IMR-90 (cell line): ENCODE measurements at regions not wholly inside any gene's neighbourhood (a gene's known extent, or its start where the extent isn't known, plus 50 kb on each side); places are given as distances from the start of the nearest gene placed in this dataset.

Experiments
- ATAC-seq: fragments of 200-7000 bp; cut with Tn5 transposase; 2 replicates; pipeline ENCODE4 v1.9.1; 2020; ENCODE audit warnings: low read depth, mild to moderate bottlenecking, moderate library complexity
- BruUV-seq: library from RNA; stranded (reverse); fragments of 400-500 nt; replicated peaks from 2 replicates; lab custom pipeline; 2021; lab: Mats Ljungman, UMichigan
- CTCF ChIA-PET: fragments of 300-600 bp; formaldehyde crosslinking; extraction: SDS; loops from one replicate; lab custom pipeline; 2021; ENCODE audit warnings: antibody characterized with exemption; lab: Yijun Ruan, JAX
- POLR2A ChIA-PET: fragments of 300-600 bp; sonication (Branson Sonifier 250); formaldehyde crosslinking; loops from one replicate; lab custom pipeline; 2022; ENCODE audit warnings: antibody characterized with exemption; ENCODE audit not compliant: unreplicated experiment; lab: Charles Lee
- DNase-seq: peaks from one replicate; pipeline ENCODE4 v3.0.0; 2013
- H2AFZ ChIP-seq: replicated peaks from 2 replicates; pipeline ENCODE3; 2013; ENCODE audit warnings: low read length, mild to moderate bottlenecking; ENCODE audit not compliant: poor library complexity
- H2AK5ac ChIP-seq: 2 replicates; pipeline ENCODE4 v1.6.1; 2013; ENCODE audit warnings: low read depth, low read length, inconsistent platforms
- H2AK9ac ChIP-seq: replicated peaks from 2 replicates; pipeline ENCODE3; 2013; ENCODE audit warnings: mild to moderate bottlenecking, low read depth, low read length, moderate library complexity; ENCODE audit not compliant: poor library complexity
- H2BK120ac ChIP-seq: 2 replicates; pipeline ENCODE4 v1.6.1; 2013; ENCODE audit warnings: low read depth, low read length, inconsistent platforms
- H2BK15ac ChIP-seq: 3 replicates; pipeline ENCODE4 v1.6.1; 2013; ENCODE audit warnings: low read depth, low read length, inconsistent platforms
- H2BK20ac ChIP-seq: 2 replicates; pipeline ENCODE4 v1.6.1; 2013; ENCODE audit warnings: low read depth, mild to moderate bottlenecking, inconsistent platforms, low read length, moderate library complexity
- H2BK5ac ChIP-seq: 2 replicates; pipeline ENCODE4 v1.6.1; 2013; ENCODE audit warnings: mild to moderate bottlenecking, low read depth, low read length, inconsistent platforms; ENCODE audit not compliant: poor library complexity, severe bottlenecking
- H3K14ac ChIP-seq: replicated peaks from 2 replicates; pipeline ENCODE4 v1.6.1; 2013; ENCODE audit warnings: low read depth, low read length, inconsistent platforms
- H3K18ac ChIP-seq: 2 replicates; pipeline ENCODE4 v1.6.1; 2013; ENCODE audit warnings: low read depth, low read length, control low read depth
- H3K23ac ChIP-seq: 2 replicates; pipeline ENCODE4 v1.6.1; 2013; ENCODE audit warnings: low read depth, low read length, inconsistent platforms
- H3K27ac ChIP-seq: 2 replicates; pipeline ENCODE4 v1.5.1; 2013; ENCODE audit warnings: mild to moderate bottlenecking, control low read depth, low read length; ENCODE audit not compliant: insufficient read depth
- H3K27me3 ChIP-seq: 2 replicates; pipeline ENCODE4 v1.6.1; 2013; ENCODE audit warnings: low read length; ENCODE audit not compliant: control insufficient read depth, insufficient read depth
- H3K36me3 ChIP-seq: 2 replicates; pipeline ENCODE4 v1.6.1; 2013; ENCODE audit warnings: low read length, mixed read lengths; ENCODE audit not compliant: control insufficient read depth, insufficient read depth
- H3K4ac ChIP-seq: 2 replicates; pipeline ENCODE4 v1.6.1; 2013; ENCODE audit warnings: low read depth, low read length, inconsistent platforms
- H3K4me1 ChIP-seq: 2 replicates; pipeline ENCODE4 v1.6.1; 2013; ENCODE audit warnings: low read length, mixed read lengths; ENCODE audit not compliant: control insufficient read depth, insufficient read depth
- H3K4me2 ChIP-seq: 2 replicates; pipeline ENCODE4 v1.6.1; 2013; ENCODE audit warnings: low read depth, mild to moderate bottlenecking, control low read depth, low read length, moderate library complexity
- H3K4me3 ChIP-seq: 2 replicates; pipeline ENCODE4 v1.5.1; 2013; ENCODE audit warnings: low read depth, mild to moderate bottlenecking, control low read depth, low read length, moderate library complexity; ENCODE audit not compliant: insufficient read depth
- H3K56ac ChIP-seq: 2 replicates; pipeline ENCODE4 v1.6.1; 2013; ENCODE audit warnings: low read length, inconsistent platforms; ENCODE audit not compliant: insufficient read depth; ENCODE audit errors: extremely low read depth
- H3K79me1 ChIP-seq, 2 experiments: 2 replicates each; pipeline ENCODE4 v1.6.1; 2013; ENCODE audit warnings: low read length in 2 of 2, inconsistent platforms in 1 of 2, low read depth in 1 of 2
- H3K9ac ChIP-seq: 2 replicates; pipeline ENCODE4 v1.6.1; 2013; ENCODE audit warnings: low read depth, low read length, control low read depth
- H3K9me1 ChIP-seq: 2 replicates; pipeline ENCODE4 v1.6.1; 2013; ENCODE audit warnings: low read length, inconsistent platforms; ENCODE audit not compliant: insufficient read depth
- H3K9me3 ChIP-seq: 2 replicates; pipeline ENCODE4 v1.6.1; 2013; ENCODE audit warnings: low read length; ENCODE audit not compliant: control insufficient read depth, insufficient read depth
- H4K20me1 ChIP-seq: 2 replicates; pipeline ENCODE4 v1.6.1; 2013; ENCODE audit warnings: low read length, inconsistent platforms; ENCODE audit not compliant: insufficient read depth
- H4K5ac ChIP-seq: 2 replicates; pipeline ENCODE4 v1.6.1; 2013; ENCODE audit warnings: mild to moderate bottlenecking, low read depth, low read length, control low read depth
- H4K8ac ChIP-seq, 2 experiments: 2 replicates each; pipeline ENCODE4 v1.6.1; 2013; ENCODE audit warnings: low read depth in 2 of 2, low read length in 2 of 2, control low read depth in 1 of 2, inconsistent platforms in 1 of 2
- H4K91ac ChIP-seq: 2 replicates; pipeline ENCODE4 v1.6.1; 2013; ENCODE audit warnings: low read depth, low read length, inconsistent platforms; ENCODE audit not compliant: insufficient read depth
- MAZ ChIP-seq: IDR thresholded peaks from 2 replicates; pipeline ENCODE4 v1.6.1; 2012; ENCODE audit warnings: low read depth, mild to moderate bottlenecking, low read length, improper control_type of control experiment, moderate library complexity, borderline replicate concordance
- MXI1 ChIP-seq: IDR thresholded peaks from 2 replicates; pipeline ENCODE4 v1.6.1; 2012; ENCODE audit warnings: low read depth, mild to moderate bottlenecking, low read length, moderate library complexity, borderline replicate concordance
- NFE2L2 ChIP-seq: fragments of 150-350 bp; IDR thresholded peaks from 2 replicates; pipeline ENCODE4 v1.6.1; 2016; ENCODE audit warnings: low read depth, mild to moderate bottlenecking, low read length
- POLR2A ChIP-seq: IDR thresholded peaks from 2 replicates; pipeline ENCODE4 v1.6.1; 2012; ENCODE audit warnings: mild to moderate bottlenecking, low read depth, low read length
- RAD21 ChIP-seq: IDR thresholded peaks from 2 replicates; pipeline ENCODE4 v1.6.1; 2012; ENCODE audit warnings: low read length, improper control_type of control experiment
- RCOR1 ChIP-seq: IDR thresholded peaks from 2 replicates; pipeline ENCODE4 v1.6.1; 2012; ENCODE audit warnings: mild to moderate bottlenecking, low read length, improper control_type of control experiment; ENCODE audit not compliant: insufficient replicate concordance
- SMC3 ChIP-seq: fragments of 150-350 bp; IDR thresholded peaks from 2 replicates; pipeline ENCODE4 v1.6.1; 2016; ENCODE audit warnings: low read depth, mild to moderate bottlenecking, antibody characterized with exemption, low read length, moderate library complexity
- WGBS, 2 experiments: methylation state at CpG; one replicate each; pipeline versions ENCODE4 v1.1.5 to v1.1.7; 2013; ENCODE audit warnings: missing lambda C conversion rate in 2 of 2; ENCODE audit not compliant: insufficient read length in 1 of 2; ENCODE audit errors: extremely low coverage in 2 of 2; 5-methylcytosine and 5-hydroxymethylcytosine counted together
- dilution Hi-C: fragments of 300-500 bp; cut with HindIII; formaldehyde crosslinking; loops from one replicate; pipeline ENCODE4 v1.14.3; 2018; ENCODE audit warnings: low sequenced_read_pairs; ENCODE audit not compliant: unreplicated experiment
- in situ Hi-C: fragments of 300-500 bp; cut with MboI; formaldehyde crosslinking; loops from 3 replicates; pipeline ENCODE4 v1.14.3; 2019; ENCODE audit warnings: low sequenced_read_pairs, inconsistent platforms, mixed read lengths
- intact Hi-C: fragments of 100-400 bp; cut with micrococcal nuclease; formaldehyde crosslinking; loops from 2 replicates; pipeline ENCODE4 v1.10.0; 2022
- TF ChIP-seq, protein P1 (sequence below): fragments of 150-350 bp; IDR thresholded peaks from 2 replicates; pipeline ENCODE4 v1.6.1; 2017; ENCODE audit warnings: mild to moderate bottlenecking, antibody characterized with exemption, low read length, low read depth

GRCh38 chr11:116642481-116642880, 130.3 kb downstream of the BUD13 start:
- Histone ChIP-seq H4K8ac (no peak overlapping the region), H2AK9ac (no peak overlapping the region), H3K36me3 (no peaks in the 10 kb centered on the region), H3K27me3 (peaks cover 1% of the 10 kb centered on the region; the same call in 1 of the 2 replicates), H3K4me1 (no peaks in the 10 kb centered on the region), H4K5ac (no peak overlapping the region), H3K4me2 (no peak overlapping the region), H4K91ac (no peak overlapping the region), H3K56ac (no peak overlapping the region; the same call in 1 of the 2 replicates), H3K23ac (no peak overlapping the region), H3K9me3 (no peaks in the 10 kb centered on the region; the same call in 1 of the 2 replicates), H3K18ac (no peak overlapping the region), H3K4me3 (no peak overlapping the region), H3K14ac (no peak overlapping the region), H2AK5ac (no peak overlapping the region), H2AFZ (no peak overlapping the region), H3K9me1 (no peaks in the 10 kb centered on the region), H3K79me1 (no peaks in the 10 kb centered on the region), H2BK15ac (no peak overlapping the region), H3K27ac (no peak overlapping the region), H4K20me1 (no peaks in the 10 kb centered on the region), H2BK120ac (no peak overlapping the region), H3K9ac (no peak overlapping the region), H2BK5ac (no peak overlapping the region), H3K4ac (no peak overlapping the region), H2BK20ac (no peak overlapping the region)
- no TSS peak for BruUV-seq
- DNase-seq (no peak), ATAC-seq (no peak)
- dilution Hi-C loops = no loop called here
- TF ChIP-seq POLR2A (no peak), SMC3 (no peak), RCOR1 (no peak), RAD21 (no peak), MAZ (no peak), NFE2L2 (no peak), MXI1 (no peak)
- TF ChIP-seq, protein P1, sequence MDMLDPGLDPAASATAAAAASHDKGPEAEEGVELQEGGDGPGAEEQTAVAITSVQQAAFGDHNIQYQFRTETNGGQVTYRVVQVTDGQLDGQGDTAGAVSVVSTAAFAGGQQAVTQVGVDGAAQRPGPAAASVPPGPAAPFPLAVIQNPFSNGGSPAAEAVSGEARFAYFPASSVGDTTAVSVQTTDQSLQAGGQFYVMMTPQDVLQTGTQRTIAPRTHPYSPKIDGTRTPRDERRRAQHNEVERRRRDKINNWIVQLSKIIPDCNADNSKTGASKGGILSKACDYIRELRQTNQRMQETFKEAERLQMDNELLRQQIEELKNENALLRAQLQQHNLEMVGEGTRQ = no peak
- CTCF ChIA-PET = no interaction called here
- no CpG with 5 or more reads among the region's 1 CpG for WGBS, 2 experiments
- in situ Hi-C loops = no loop called here
- intact Hi-C loops = no loop called here
- POLR2A ChIA-PET = no interaction called here
